ENCODE measurements at regions not wholly inside any gene's neighbourhood (a gene's known extent, or its start where the extent isn't known, plus 50 kb on each side); places are given as distances from the start of the nearest gene placed in this dataset.

GRCh38 chr1:103945774-103946173 is 196.1 kb downstream of the AMY1C start:
- intact Hi-C loops (cut with DNase I; ENCODE audit: low total_unique reads), result no loop called here
- 46 to 49% methylated on average over 3 of the region's 3 CpGs for WGBS, 2 donors

DNA sequence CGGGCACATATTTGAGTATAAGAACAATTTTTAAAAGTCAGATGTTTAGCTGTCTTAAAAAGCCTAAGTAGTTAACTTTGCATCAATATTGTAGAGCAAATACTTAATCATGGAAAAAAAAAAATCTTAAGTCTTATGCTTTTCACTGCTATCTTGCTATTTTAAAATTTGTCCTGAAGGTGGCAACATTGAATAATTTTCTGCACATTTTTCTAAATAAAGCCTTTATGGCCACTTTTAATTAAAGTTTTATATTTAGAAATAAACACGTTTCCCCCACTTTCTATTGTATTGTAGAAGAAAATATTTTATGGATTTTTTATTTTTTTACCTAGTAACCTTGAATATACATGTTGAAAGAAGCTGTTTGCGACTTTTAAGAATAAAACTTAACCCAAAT is 198.8 kb downstream of the AMY1C start:
- no peak for DNase-seq (ENCODE audit: low spot score in 2 of 2)
- no peak overlapping the region for H3K4me3 ChIP-seq (ENCODE audit: low read depth, poor library complexity, severe bottlenecking)
- 48 to 50% methylated on average over 3 of the region's 3 CpGs for WGBS, 2 donors
- intact Hi-C loops (cut with DNase I; ENCODE audit: low total_unique reads), result no loop called here
- no peak for TF ChIP-seq POLR2A (IDR thresholded peaks at IDR 0.05)
- no peak for TF ChIP-seq CTCF (IDR thresholded peaks at IDR 0.05)

More at GRCh38 chr1:103945774-103946173, 196.1 kb downstream of the AMY1C start:
- no peak for TF ChIP-seq CTCF (IDR thresholded peaks at IDR 0.05)
- TF ChIP-seq POLR2A (IDR thresholded peaks at IDR 0.05), result no peak
- H3K4me3 ChIP-seq (ENCODE audit: low read depth, poor library complexity, severe bottlenecking), result no peak overlapping the region
- DNase-seq (ENCODE audit: low spot score in 2 of 2), result no peak

- no peak overlapping the region for H3K4me3 ChIP-seq (ENCODE audit: low read depth, poor library complexity, severe bottlenecking)
- no peak for DNase-seq (ENCODE audit: low spot score in 2 of 2)
- intact Hi-C loops (cut with DNase I; ENCODE audit: low total_unique reads), result no loop called here
- no peak for TF ChIP-seq POLR2A (IDR thresholded peaks at IDR 0.05)
- no peak for TF ChIP-seq CTCF (IDR thresholded peaks at IDR 0.05)
Measured at GRCh38 chr1:103949779-103950178, 200.1 kb downstream of the AMY1C start.

DNA sequence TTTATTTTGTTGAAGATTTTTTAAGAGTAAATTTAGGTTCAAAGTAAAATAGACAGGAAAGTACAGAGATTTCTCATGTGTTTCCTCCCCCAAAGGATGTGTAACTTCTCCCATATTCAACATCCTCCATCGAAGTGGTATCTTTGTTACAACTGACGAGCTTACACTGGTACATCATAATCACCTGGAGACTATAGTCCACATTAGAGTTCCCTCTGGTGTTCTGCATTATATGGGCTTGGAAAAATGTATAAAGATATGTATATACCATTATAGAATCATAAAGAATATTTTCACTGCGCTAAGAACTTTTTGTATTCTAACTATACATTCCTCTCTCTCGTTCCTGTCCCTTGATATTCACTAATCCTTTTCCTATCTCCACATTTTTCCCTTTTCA is 203.7 kb downstream of the AMY1C start:
- DNase-seq (ENCODE audit: low spot score in 2 of 2), result no peak
- no peak overlapping the region for H3K4me3 ChIP-seq (ENCODE audit: low read depth, poor library complexity, severe bottlenecking)
- no peak for TF ChIP-seq POLR2A (IDR thresholded peaks at IDR 0.05)
- no peak for TF ChIP-seq CTCF (IDR thresholded peaks at IDR 0.05)
- intact Hi-C loops (cut with DNase I; ENCODE audit: low total_unique reads), result no loop called here
- WGBS, 2 donors, result 69 to 83% methylated on average over 4 of the region's 4 CpGs

- TF ChIP-seq CTCF (IDR thresholded peaks at IDR 0.05), result no peak
- WGBS, 2 donors, result 85 to 91% methylated on average over 1 of the region's 1 CpG
- H3K4me3 ChIP-seq (ENCODE audit: low read depth, poor library complexity, severe bottlenecking), result no peak overlapping the region
- intact Hi-C loops (cut with DNase I; ENCODE audit: low total_unique reads), result no loop called here
- DNase-seq (ENCODE audit: low spot score in 2 of 2), result no peak
Measured at GRCh38 chr1:103958699-103959098, 209.0 kb downstream of the AMY1C start.

GRCh38 chr1:103959565-103959964 is 209.9 kb downstream of the AMY1C start:
- intact Hi-C loops (cut with DNase I; ENCODE audit: low total_unique reads), result no loop called here
- H3K4me3 ChIP-seq (ENCODE audit: low read depth, poor library complexity, severe bottlenecking), result no peak overlapping the region
- DNase-seq (ENCODE audit: low spot score in 2 of 2), result no peak
- TF ChIP-seq CTCF (IDR thresholded peaks at IDR 0.05), result no peak
- TF ChIP-seq POLR2A (IDR thresholded peaks at IDR 0.05), result no peak
- WGBS, 2 donors, result 74 to 86% methylated on average over 3 to 4 of the region's 4 CpGs
